NCI-H2029 (cell line): ENCODE measurements at regions not wholly inside any gene's neighbourhood (a gene's known extent, or its start where the extent isn't known, plus 50 kb on each side); places are given as distances from the start of the nearest gene placed in this dataset.
"Not testable (repeated sequence)": the region's sequence is repeated elsewhere in the genome, so short reads cannot be mapped to it uniquely, and the experiment has no call there.

Experiments
- DNase-seq: peaks from one replicate; lab custom pipeline; 2025; lab: John Stamatoyannopoulos, UW

GRCh38 chr7:89401099-89401498 lies 605.6 kb upstream of the TEX47 start:
- DNase-seq = no peak

GRCh38 chr7:89401690-89402089 lies 606.2 kb upstream of the TEX47 start:
- no peak for DNase-seq

GRCh38 chr7:89451911-89452310 lies 656.4 kb upstream of the TEX47 start:
- DNase-seq = no peak

GRCh38 chr7:89456556-89456955 lies 661.0 kb upstream of the TEX47 start:
- no peak for DNase-seq

- DNase-seq = no peak
Measured at GRCh38 chr7:89458114-89458513, 662.6 kb upstream of the TEX47 start.

- DNase-seq = no peak
Measured at GRCh38 chr7:89474456-89474855, 678.9 kb upstream of the TEX47 start.

GRCh38 chr7:89477991-89478390 lies 676.3 kb upstream of the STEAP1 start:
- no peak for DNase-seq

- no peak for DNase-seq
Measured at GRCh38 chr7:89495704-89496103, 658.6 kb upstream of the STEAP1 start.

GRCh38 chr7:89500084-89500483 lies 654.2 kb upstream of the STEAP1 start:
- DNase-seq = no peak

- DNase-seq = no peak
Measured at GRCh38 chr7:89503281-89503680, 651.0 kb upstream of the STEAP1 start.

- no peak for DNase-seq
Measured at GRCh38 chr7:89507034-89507433, 647.2 kb upstream of the STEAP1 start.

GRCh38 chr7:89511900-89512299 lies 642.4 kb upstream of the STEAP1 start:
- no peak for DNase-seq

- no peak for DNase-seq
Measured at GRCh38 chr7:89514970-89515369, 639.3 kb upstream of the STEAP1 start.

- no peak for DNase-seq
Measured at GRCh38 chr7:89517815-89518214, 636.5 kb upstream of the STEAP1 start.

GRCh38 chr7:89549768-89550167 lies 604.5 kb upstream of the STEAP1 start:
- DNase-seq = no peak

- DNase-seq = no peak
Measured at GRCh38 chr7:89554209-89554608, 600.1 kb upstream of the STEAP1 start.

- DNase-seq = no peak
Measured at GRCh38 chr7:89559596-89559995, 594.7 kb upstream of the STEAP1 start.

- no peak for DNase-seq
Measured at GRCh38 chr7:89563597-89563996, 590.7 kb upstream of the STEAP1 start.

GRCh38 chr7:89584896-89585295 lies 569.4 kb upstream of the STEAP1 start:
- no peak for DNase-seq

GRCh38 chr7:89593125-89593524 lies 561.1 kb upstream of the STEAP1 start:
- no peak for DNase-seq

- no peak for DNase-seq
Measured at GRCh38 chr7:89602984-89603383, 551.3 kb upstream of the STEAP1 start.

GRCh38 chr7:89605362-89605761 lies 548.9 kb upstream of the STEAP1 start:
- no peak for DNase-seq

GRCh38 chr7:89606511-89606910 lies 547.8 kb upstream of the STEAP1 start:
- no peak for DNase-seq

- DNase-seq = no peak
Measured at GRCh38 chr7:89607792-89608191, 546.5 kb upstream of the STEAP1 start.

- DNase-seq = not testable (repeated sequence)
Measured at GRCh38 chr7:89616829-89617228, 537.4 kb upstream of the STEAP1 start.
